MM.1S (cell line): ENCODE measurements at regions not wholly inside any gene's neighbourhood (a gene's known extent, or its start where the extent isn't known, plus 50 kb on each side); places are given as distances from the start of the nearest gene placed in this dataset.
"Not testable (repeated sequence)": the region's sequence is repeated elsewhere in the genome, so short reads cannot be mapped to it uniquely, and the experiment has no call there.

ENCODE experiments used
- CTCF ChIP-seq: fragments of 300-600 bp; sonication (generic); IDR thresholded peaks from 2 replicates; pipeline ENCODE4 v1.5.1; 2016; ENCODE audit warnings: antibody characterized with exemption, low read length, mixed read lengths
- EZH2 ChIP-seq: fragments of 300-600 bp; sonication (generic); optimal IDR thresholded peaks from 2 replicates; pipeline ENCODE3; 2017; ENCODE audit warnings: low read depth, mild to moderate bottlenecking, antibody characterized with exemption, low read length, mixed read lengths

- TF ChIP-seq CTCF, EZH2: not testable (repeated sequence)
These were observed 84.6 kb upstream of the ZNG1F start for GRCh38 chr9:41273549-41274267.
